Nephron progenitor cell (in vitro differentiated cells): ENCODE measurements at regions not wholly inside any gene's neighbourhood (a gene's known extent, or its start where the extent isn't known, plus 50 kb on each side); places are given as distances from the start of the nearest gene placed in this dataset.

Source experiments
- DNase-seq: peaks from one replicate; pipeline ENCODE4 v3.0.0; 2021
- H3K27ac Mint-ChIP-seq: 2 replicates; pipeline ENCODE4 v1.8.0; 2021; ENCODE audit warnings: mild to moderate bottlenecking, moderate library complexity, mixed read lengths
- H3K27me3 Mint-ChIP-seq: 2 replicates; pipeline ENCODE4 v1.8.0; 2021; ENCODE audit warnings: mild to moderate bottlenecking, low read depth, mixed read lengths; ENCODE audit not compliant: poor library complexity
- H3K36me3 Mint-ChIP-seq: 2 replicates; pipeline ENCODE4 v1.8.0; 2021; ENCODE audit warnings: low read depth, mixed read lengths
- H3K4me1 Mint-ChIP-seq: 2 replicates; pipeline ENCODE4 v1.8.0; 2021; ENCODE audit warnings: mixed read lengths
- H3K4me3 Mint-ChIP-seq: 2 replicates; pipeline ENCODE4 v1.8.0; 2021; ENCODE audit warnings: mild to moderate bottlenecking, moderate library complexity, mixed read lengths
- H3K9me3 Mint-ChIP-seq: 2 replicates; pipeline ENCODE4 v1.8.0; 2021; ENCODE audit warnings: mild to moderate bottlenecking, moderate library complexity, mixed read lengths
- CTCF ChIP-seq: fragments of 200-600 bp; sonication (generic); IDR thresholded peaks from 2 replicates; pipeline ENCODE4 v1.5.0; 2021; ENCODE audit warnings: antibody characterized with exemption

- TF ChIP-seq CTCF: no peak
- DNase-seq: no peak
- Mint-ChIP-seq H3K4me1 (no peaks in the 10 kb centered on the region), H3K36me3 (no peaks in the 10 kb centered on the region), H3K4me3 (no peak overlapping the region), H3K9me3 (no peaks in the 10 kb centered on the region), H3K27me3 (peaks cover 10% of the 10 kb centered on the region), H3K27ac (no peak overlapping the region)
Measured at GRCh38 chr6:50277774-50278173, 228.0 kb upstream of the DEFB112 start.

- Mint-ChIP-seq H3K27me3 (peaks cover 10% of the 10 kb centered on the region), H3K27ac (no peak overlapping the region), H3K4me1 (no peaks in the 10 kb centered on the region), H3K36me3 (no peaks in the 10 kb centered on the region), H3K4me3 (no peak overlapping the region), H3K9me3 (no peaks in the 10 kb centered on the region)
- TF ChIP-seq CTCF: no peak
- DNase-seq: no peak
Measured at GRCh38 chr6:50278663-50279062, 228.9 kb upstream of the DEFB112 start.

GRCh38 chr6:50285735-50286134 is 236.0 kb upstream of the DEFB112 start:
- DNase-seq: no peak
- Mint-ChIP-seq H3K36me3 (no peaks in the 10 kb centered on the region), H3K27ac (no peak overlapping the region), H3K27me3 (peaks cover 4% of the 10 kb centered on the region), H3K4me1 (no peaks in the 10 kb centered on the region), H3K4me3 (no peak overlapping the region), H3K9me3 (no peaks in the 10 kb centered on the region)
- TF ChIP-seq CTCF: no peak

- H3K9me3 Mint-ChIP-seq: no peaks in the 10 kb centered on the region
- no peak for DNase-seq
- H3K4me3 Mint-ChIP-seq: no peak overlapping the region
- H3K27me3 Mint-ChIP-seq: peaks cover 6% of the 10 kb centered on the region
- H3K36me3 Mint-ChIP-seq: no peaks in the 10 kb centered on the region
- H3K27ac Mint-ChIP-seq: no peak overlapping the region
- no peaks in the 10 kb centered on the region for H3K4me1 Mint-ChIP-seq
- no peak for TF ChIP-seq CTCF
Measured at GRCh38 chr6:50288241-50288640, 238.5 kb upstream of the DEFB112 start.

GRCh38 chr6:50288881-50289280 is 239.2 kb upstream of the DEFB112 start:
- Mint-ChIP-seq H3K27me3 (peaks cover 6% of the 10 kb centered on the region), H3K4me3 (no peak overlapping the region), H3K27ac (no peak overlapping the region), H3K4me1 (no peaks in the 10 kb centered on the region), H3K36me3 (no peaks in the 10 kb centered on the region), H3K9me3 (no peaks in the 10 kb centered on the region)
- no peak for TF ChIP-seq CTCF
- DNase-seq: no peak

- no peak overlapping the region for H3K27ac Mint-ChIP-seq
- TF ChIP-seq CTCF: no peak
- no peak for DNase-seq
- peaks cover 6% of the 10 kb centered on the region for H3K27me3 Mint-ChIP-seq
- H3K4me1 Mint-ChIP-seq: no peaks in the 10 kb centered on the region
- no peaks in the 10 kb centered on the region for H3K36me3 Mint-ChIP-seq
- H3K4me3 Mint-ChIP-seq: no peak overlapping the region
- no peaks in the 10 kb centered on the region for H3K9me3 Mint-ChIP-seq
Measured at GRCh38 chr6:50289366-50289765, 239.6 kb upstream of the DEFB112 start.
